NT2/D1 (cell line): ENCODE measurements at regions not wholly inside any gene's neighbourhood (a gene's known extent, or its start where the extent isn't known, plus 50 kb on each side); places are given as distances from the start of the nearest gene placed in this dataset.

ENCODE experiments used
- DNase-seq: peaks from one replicate; pipeline ENCODE4 v3.0.0-alpha.2; 2011; ENCODE audit warnings: low read depth, low spot score
- H3K27me3 ChIP-seq: 2 replicates; pipeline ENCODE4 v1.6.0; 2011; ENCODE audit warnings: mild to moderate bottlenecking; ENCODE audit not compliant: insufficient read length, insufficient read depth
- H3K36me3 ChIP-seq: 2 replicates; pipeline ENCODE4 v1.6.1; 2011; ENCODE audit warnings: mild to moderate bottlenecking, low read length, mixed read lengths; ENCODE audit not compliant: insufficient read depth, insufficient read length
- H3K4me1 ChIP-seq: 2 replicates; pipeline ENCODE4 v1.5.1; 2011; ENCODE audit not compliant: insufficient read depth, insufficient read length
- H3K4me3 ChIP-seq: 2 replicates; pipeline ENCODE4 v1.5.1; 2011; ENCODE audit warnings: low read depth; ENCODE audit not compliant: insufficient read length
- H3K9ac ChIP-seq: 2 replicates; pipeline ENCODE4 v1.6.0; 2011; ENCODE audit warnings: low read depth; ENCODE audit not compliant: insufficient read length
- H3K9me3 ChIP-seq: 2 replicates; pipeline ENCODE4 v1.5.1; 2011; ENCODE audit warnings: mild to moderate bottlenecking, low read length; ENCODE audit not compliant: insufficient read depth
- SUZ12 ChIP-seq: IDR thresholded peaks from 2 replicates; pipeline ENCODE4 v1.6.1; 2011; ENCODE audit not compliant: insufficient read length, insufficient read depth; ENCODE audit errors: extremely low read depth
- YY1 ChIP-seq: IDR thresholded peaks from 2 replicates; pipeline ENCODE4 v1.6.1; 2011; ENCODE audit not compliant: insufficient read length, insufficient read depth
- ZNF274 ChIP-seq: IDR thresholded peaks from 2 replicates; pipeline ENCODE4 v1.6.1; 2011; ENCODE audit warnings: mild to moderate bottlenecking, low read depth, low read length

DNA sequence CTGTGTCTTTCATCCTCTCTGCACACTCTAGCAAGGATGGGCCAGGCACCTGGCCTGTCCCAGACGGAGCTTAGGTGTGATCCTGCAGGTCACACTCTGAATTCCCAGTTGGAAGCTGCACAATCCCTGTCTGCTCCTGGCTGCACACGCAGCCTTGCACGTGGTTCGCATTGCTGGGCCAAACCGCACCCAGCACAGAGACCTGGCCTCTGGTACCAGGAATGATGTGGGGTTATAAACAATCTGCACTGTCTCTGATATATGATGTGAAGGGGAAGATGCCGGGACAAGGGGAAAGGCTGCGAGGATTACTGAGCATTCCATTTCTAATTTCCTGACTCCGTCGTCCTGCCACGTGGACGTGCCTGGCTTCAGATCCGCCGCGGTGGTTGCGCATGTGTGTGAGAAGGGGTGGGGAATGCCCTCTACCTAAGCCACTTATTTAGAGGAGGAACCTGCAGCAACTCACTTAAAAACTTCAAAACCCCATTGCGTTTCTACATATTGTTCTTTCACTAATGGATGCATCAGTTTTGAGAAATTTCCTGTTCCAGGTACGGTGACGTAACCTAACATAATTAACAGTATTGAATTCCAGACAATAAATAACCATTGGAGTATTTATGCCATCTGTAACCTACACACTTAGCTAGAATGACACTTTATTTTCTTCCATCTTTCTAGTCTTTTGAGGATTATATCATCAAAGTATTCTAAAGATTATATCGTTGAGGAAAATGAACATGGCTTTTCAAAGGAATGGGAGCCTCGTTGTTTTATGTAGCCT lies 559.7 kb upstream of the MGMT start:
- Histone ChIP-seq H3K36me3 (no peaks in the 10 kb centered on the region), H3K4me1 (no peaks in the 10 kb centered on the region), H3K27me3 (no peaks in the 10 kb centered on the region), H3K9ac (no peak overlapping the region), H3K4me3 (no peak overlapping the region), H3K9me3 (no peaks in the 10 kb centered on the region)
- DNase-seq, result no peak
- TF ChIP-seq SUZ12 (no peak), ZNF274 (no peak), YY1 (no peak)

DNA sequence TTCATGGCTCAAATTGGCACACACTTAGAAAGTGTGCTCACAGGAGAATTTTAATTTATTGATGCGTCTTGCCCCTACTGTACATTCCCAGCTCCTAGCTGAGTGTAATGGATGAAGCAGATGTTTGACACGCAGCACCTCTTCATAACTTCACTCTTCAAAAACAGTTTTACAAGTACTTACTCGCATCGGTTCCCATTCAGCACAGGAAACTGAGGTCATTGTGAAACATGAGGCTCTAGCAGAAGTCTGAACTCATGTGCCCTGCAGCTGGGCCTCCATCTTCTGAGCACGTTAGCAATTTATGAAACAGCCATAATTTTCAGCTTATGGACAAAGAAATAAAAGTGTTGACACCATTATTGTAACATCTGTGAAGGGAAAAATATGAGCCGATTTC lies 558.9 kb upstream of the MGMT start:
- H3K27me3 ChIP-seq, result no peaks in the 10 kb centered on the region
- no peak for DNase-seq
- H3K9ac ChIP-seq, result no peak overlapping the region
- no peaks in the 10 kb centered on the region for H3K9me3 ChIP-seq
- no peaks in the 10 kb centered on the region for H3K36me3 ChIP-seq
- no peak for TF ChIP-seq ZNF274
- TF ChIP-seq YY1, result no peak
- TF ChIP-seq SUZ12, result no peak
- no peak overlapping the region for H3K4me3 ChIP-seq
- H3K4me1 ChIP-seq, result no peaks in the 10 kb centered on the region

DNA sequence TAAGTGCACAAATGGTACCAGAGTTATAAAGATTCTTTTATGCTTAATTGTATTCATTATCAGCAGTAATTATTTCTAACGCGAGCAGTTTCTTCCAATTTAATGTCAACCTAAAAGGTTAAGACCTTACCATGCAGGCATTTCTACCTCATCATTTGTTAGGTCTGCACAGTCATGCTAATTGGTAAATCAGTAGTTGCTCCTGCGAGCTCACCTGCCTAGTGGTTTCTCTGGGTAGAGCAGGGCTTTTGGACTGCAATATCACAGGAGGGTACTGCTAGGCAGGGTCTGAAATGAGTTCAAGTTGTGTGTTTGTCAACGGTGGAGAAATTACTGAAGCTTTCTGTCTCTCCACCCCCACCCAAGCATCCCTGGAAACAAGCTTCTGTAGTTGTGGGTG lies 558.5 kb upstream of the MGMT start:
- no peaks in the 10 kb centered on the region for H3K27me3 ChIP-seq
- no peak overlapping the region for H3K9ac ChIP-seq
- H3K36me3 ChIP-seq, result no peaks in the 10 kb centered on the region
- H3K4me1 ChIP-seq, result no peaks in the 10 kb centered on the region
- no peak for TF ChIP-seq SUZ12
- no peak for TF ChIP-seq YY1
- no peak for TF ChIP-seq ZNF274
- DNase-seq, result no peak
- no peak overlapping the region for H3K4me3 ChIP-seq
- no peaks in the 10 kb centered on the region for H3K9me3 ChIP-seq

DNA sequence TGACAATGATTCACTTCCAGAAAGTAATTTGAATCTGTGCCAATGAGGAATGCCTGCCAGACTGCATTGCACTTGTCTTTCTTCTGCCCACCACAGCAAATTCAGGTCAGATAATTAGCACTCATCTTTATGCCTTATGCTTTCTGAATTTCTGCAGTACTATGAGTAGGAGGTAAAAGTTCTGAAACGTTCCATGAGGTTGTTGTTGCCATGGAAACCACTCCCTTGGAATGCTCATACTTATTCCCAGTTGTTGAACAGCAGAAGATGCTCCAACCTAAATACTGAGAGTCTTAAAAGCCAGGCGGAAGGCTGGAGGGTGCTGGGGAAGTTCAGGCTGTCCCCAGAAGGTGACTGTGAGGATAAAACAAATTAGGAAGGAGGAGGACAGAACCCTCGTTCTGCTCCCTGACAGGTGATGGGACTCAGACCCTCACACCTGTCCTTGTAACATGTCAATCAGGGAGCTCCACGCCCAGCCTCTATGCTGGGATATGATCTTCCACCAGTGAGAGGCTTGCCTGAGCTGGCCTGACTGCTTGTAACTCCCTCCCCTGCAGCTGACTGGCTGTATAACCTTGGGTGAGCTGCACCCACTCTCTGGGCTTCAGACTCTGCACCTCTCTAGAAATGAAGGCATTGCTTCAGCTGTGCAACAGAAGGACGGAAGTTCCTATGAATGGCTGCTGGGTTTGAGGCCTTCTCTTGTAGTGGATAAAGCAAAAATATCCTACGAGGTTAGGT lies 554.3 kb upstream of the MGMT start:
- TF ChIP-seq SUZ12 (no peak), ZNF274 (no peak), YY1 (no peak)
- no peak for DNase-seq
- Histone ChIP-seq H3K4me1 (no peaks in the 10 kb centered on the region), H3K36me3 (no peaks in the 10 kb centered on the region), H3K27me3 (no peaks in the 10 kb centered on the region), H3K9me3 (no peaks in the 10 kb centered on the region), H3K9ac (no peak overlapping the region), H3K4me3 (no peak overlapping the region)

DNA sequence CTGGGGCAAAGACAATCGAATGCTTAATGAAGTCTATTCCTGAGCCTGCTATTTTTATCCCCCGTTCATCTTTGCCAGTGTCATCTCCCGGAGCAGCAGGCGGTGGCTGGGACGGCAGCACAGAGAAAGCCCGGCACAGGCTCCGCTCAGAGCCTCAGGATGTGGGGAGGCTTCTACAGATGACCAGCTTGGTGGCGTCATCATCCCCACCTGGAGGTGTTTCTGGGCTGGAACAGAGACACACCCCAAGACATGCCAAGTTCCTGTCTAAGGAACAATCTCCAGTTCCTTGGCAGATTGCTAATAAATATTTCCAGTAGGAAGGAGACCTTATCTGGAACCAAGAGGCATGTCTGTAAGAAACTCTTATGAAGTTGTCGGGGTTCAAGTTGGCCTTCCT lies 552.4 kb upstream of the MGMT start:
- H3K4me1 ChIP-seq, result no peaks in the 10 kb centered on the region
- H3K4me3 ChIP-seq, result no peak overlapping the region
- DNase-seq, result no peak
- H3K9ac ChIP-seq, result no peak overlapping the region
- TF ChIP-seq ZNF274, result no peak
- no peaks in the 10 kb centered on the region for H3K27me3 ChIP-seq
- H3K9me3 ChIP-seq, result 0 out of 2 replicates have a peak, but pooled peaks cover 6% of the 10 kb centered on the region
- H3K36me3 ChIP-seq, result no peaks in the 10 kb centered on the region

DNA sequence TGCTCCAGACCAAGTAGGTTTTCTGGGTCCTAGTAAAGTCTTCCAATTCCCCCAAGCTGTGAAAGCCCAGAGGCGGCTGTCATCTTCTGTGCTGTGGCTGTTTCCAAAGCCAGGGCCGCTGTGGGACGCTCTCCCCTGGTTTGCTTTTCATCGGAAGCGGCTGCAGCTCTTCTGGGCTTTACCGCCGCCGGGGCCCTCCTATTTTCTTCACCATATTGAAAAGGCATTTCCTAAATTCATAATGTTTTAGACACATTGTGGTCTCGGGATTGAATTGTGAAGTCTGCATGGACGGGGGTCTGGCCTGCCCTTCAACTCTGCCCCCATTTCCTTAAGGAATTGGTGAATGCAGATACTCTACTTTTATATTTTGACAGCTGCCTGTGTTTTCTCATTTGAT lies 551.4 kb upstream of the MGMT start:
- Histone ChIP-seq H3K4me3 (no peak overlapping the region), H3K36me3 (no peaks in the 10 kb centered on the region), H3K27me3 (no peaks in the 10 kb centered on the region), H3K4me1 (no peaks in the 10 kb centered on the region), H3K9ac (no peak overlapping the region), H3K9me3 (0 out of 2 replicates have a peak, but pooled peaks cover 7% of the 10 kb centered on the region)
- no peak for TF ChIP-seq ZNF274
- no peak for TF ChIP-seq YY1
- TF ChIP-seq SUZ12, result no peak
- no peak for DNase-seq

DNA sequence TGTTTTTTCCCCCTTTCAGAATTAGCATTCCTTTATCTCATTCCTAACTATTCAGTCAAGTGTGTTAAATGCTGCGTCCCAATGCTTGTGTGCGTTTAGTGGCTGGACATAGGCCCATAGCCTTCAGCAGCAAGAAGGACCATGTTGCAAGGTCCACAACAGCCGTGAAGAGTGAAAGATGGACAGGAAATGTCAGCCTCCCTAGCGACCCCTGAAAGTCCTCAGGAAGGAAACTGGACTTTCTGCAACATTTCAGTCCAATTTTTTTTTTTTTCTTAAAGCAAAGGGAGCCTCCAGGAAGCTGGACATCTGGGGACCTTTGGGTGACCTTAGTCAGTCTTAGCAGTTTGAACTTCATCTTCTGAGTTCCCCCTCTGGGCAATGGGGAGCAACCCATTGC lies 550.7 kb upstream of the MGMT start:
- TF ChIP-seq YY1, result no peak
- TF ChIP-seq SUZ12, result no peak
- no peak for TF ChIP-seq ZNF274
- Histone ChIP-seq H3K9ac (no peak overlapping the region), H3K36me3 (no peaks in the 10 kb centered on the region), H3K4me1 (no peaks in the 10 kb centered on the region), H3K4me3 (no peak overlapping the region), H3K27me3 (no peaks in the 10 kb centered on the region), H3K9me3 (0 out of 2 replicates have a peak, but pooled peaks cover 7% of the 10 kb centered on the region)
- no peak for DNase-seq
